HG02759 (cell line): ENCODE measurements at regions not wholly inside any gene's neighbourhood (a gene's known extent, or its start where the extent isn't known, plus 50 kb on each side); places are given as distances from the start of the nearest gene placed in this dataset.

Source experiments
- ATAC-seq: cut with Tn5 transposase; IDR thresholded peaks from one replicate; pipeline ENCODE4 v1.9.1; 2021; ENCODE audit warnings: mild to moderate bottlenecking, moderate library complexity; ENCODE audit not compliant: unreplicated experiment

GRCh38 chr4:100742045-100742444 lies 224.2 kb upstream of the EMCN start:
- ATAC-seq = no peak

GRCh38 chr4:100739426-100739825 lies 221.6 kb upstream of the EMCN start:
- ATAC-seq = no peak

GRCh38 chr4:100738196-100739165 lies 220.7 kb upstream of the EMCN start:
- ATAC-seq = peak; percentile 58

- no peak for ATAC-seq
These were observed 219.0 kb upstream of the EMCN start for GRCh38 chr4:100736641-100737451.

- ATAC-seq = no peak
These were observed 211.0 kb upstream of the EMCN start for GRCh38 chr4:100728861-100729260.

GRCh38 chr4:100722866-100723459 lies 205.1 kb upstream of the EMCN start:
- ATAC-seq = no peak

- no peak for ATAC-seq
These were observed 204.3 kb upstream of the EMCN start for GRCh38 chr4:100722133-100722532.

GRCh38 chr4:100721490-100721889 lies 203.7 kb upstream of the EMCN start:
- no peak for ATAC-seq

GRCh38 chr4:100721077-100721476 lies 203.3 kb upstream of the EMCN start:
- no peak for ATAC-seq

GRCh38 chr4:100716416-100716815 lies 198.6 kb upstream of the EMCN start:
- ATAC-seq = no peak

- no peak for ATAC-seq
These were observed 191.0 kb upstream of the EMCN start for GRCh38 chr4:100708776-100709175.

GRCh38 chr4:100707786-100708185 lies 190.0 kb upstream of the EMCN start:
- ATAC-seq = no peak

- no peak for ATAC-seq
These were observed 178.7 kb upstream of the EMCN start for GRCh38 chr4:100696531-100696930.

GRCh38 chr4:100695871-100696270 lies 178.0 kb upstream of the EMCN start:
- ATAC-seq = no peak

- ATAC-seq = no peak
These were observed 177.3 kb upstream of the EMCN start for GRCh38 chr4:100695039-100695654.

- no peak for ATAC-seq
These were observed 176.6 kb upstream of the EMCN start for GRCh38 chr4:100694467-100694866.

- no peak for ATAC-seq
These were observed 173.0 kb upstream of the EMCN start for GRCh38 chr4:100690812-100691211.

GRCh38 chr4:100688368-100688767 lies 170.5 kb upstream of the EMCN start:
- no peak for ATAC-seq

- ATAC-seq = no peak
These were observed 164.8 kb upstream of the EMCN start for GRCh38 chr4:100682477-100683218.

GRCh38 chr4:100681289-100681688 lies 163.5 kb upstream of the EMCN start:
- ATAC-seq = no peak
